ENCODE measurements at regions not wholly inside any gene's neighbourhood (a gene's known extent, or its start where the extent isn't known, plus 50 kb on each side); places are given as distances from the start of the nearest gene placed in this dataset.
A peak's percentile ranks its signal among the peaks of the same experiment; 100 is the strongest.

GRCh38 chr11:69378303-69379141 lies 84.6 kb downstream of the MYEOV start:
- DNase-seq, result no peak

DNA sequence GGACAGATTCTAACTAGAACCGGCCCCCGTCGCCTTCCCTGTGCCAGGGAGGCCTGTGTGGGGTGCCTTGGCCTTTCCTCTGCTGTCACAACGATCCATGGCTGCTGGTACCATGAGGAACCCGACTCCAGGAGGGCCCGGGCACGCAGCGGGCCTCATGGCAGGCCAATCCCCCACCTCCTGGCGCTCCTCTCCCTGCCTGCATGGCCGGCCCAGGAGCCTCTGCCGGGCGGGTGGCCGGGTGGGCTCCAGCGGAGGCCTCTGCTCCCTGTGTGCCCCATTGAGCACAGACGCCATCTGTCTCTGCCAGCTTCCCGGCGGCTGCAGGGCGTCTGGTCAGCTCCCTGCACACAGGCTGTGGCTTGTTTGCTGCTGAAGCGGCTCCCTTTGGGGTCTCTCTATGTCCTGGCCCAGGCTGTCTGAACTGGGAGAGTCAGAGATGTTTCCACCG lies 86.5 kb downstream of the MYEOV start:
- peak; percentile 46 for DNase-seq

DNA sequence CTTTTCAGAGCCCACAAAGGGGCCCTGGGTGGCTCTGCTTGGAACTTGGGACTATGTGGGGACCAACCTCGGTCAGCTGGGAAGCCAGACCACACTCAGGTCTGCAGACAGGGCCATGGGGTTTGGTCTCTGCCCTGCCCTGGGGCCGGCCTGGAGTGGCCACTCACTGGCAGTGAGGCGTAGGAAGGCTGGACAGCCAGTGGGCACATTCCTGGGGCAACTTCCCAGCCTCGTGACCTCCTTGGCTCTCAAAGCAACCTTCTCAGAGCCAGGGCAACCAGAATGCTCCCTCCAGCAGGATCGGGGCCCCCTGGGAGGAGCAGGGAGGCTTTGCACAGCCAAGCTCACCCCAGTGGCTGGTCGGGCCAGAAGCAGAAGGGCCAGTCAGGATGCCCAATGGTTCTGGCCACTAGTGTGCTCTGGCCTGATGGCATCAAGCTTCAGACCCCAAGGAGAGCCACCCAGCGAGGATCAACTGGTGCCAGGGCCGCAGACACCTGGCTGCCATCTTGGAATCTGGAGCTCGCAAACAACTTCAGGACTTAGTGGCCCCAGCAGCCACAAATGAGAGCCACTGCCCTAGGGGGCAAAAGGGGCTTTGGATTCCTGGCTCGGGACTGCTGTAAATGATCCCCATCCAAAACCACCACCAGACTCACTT lies 87.1 kb downstream of the MYEOV start:
- no peak for DNase-seq

GRCh38 chr11:69381681-69382130 lies 87.8 kb downstream of the MYEOV start:
- DNase-seq, result no peak

- DNase-seq, result no peak
These were observed 88.5 kb downstream of the MYEOV start for GRCh38 chr11:69382131-69383128.

DNA sequence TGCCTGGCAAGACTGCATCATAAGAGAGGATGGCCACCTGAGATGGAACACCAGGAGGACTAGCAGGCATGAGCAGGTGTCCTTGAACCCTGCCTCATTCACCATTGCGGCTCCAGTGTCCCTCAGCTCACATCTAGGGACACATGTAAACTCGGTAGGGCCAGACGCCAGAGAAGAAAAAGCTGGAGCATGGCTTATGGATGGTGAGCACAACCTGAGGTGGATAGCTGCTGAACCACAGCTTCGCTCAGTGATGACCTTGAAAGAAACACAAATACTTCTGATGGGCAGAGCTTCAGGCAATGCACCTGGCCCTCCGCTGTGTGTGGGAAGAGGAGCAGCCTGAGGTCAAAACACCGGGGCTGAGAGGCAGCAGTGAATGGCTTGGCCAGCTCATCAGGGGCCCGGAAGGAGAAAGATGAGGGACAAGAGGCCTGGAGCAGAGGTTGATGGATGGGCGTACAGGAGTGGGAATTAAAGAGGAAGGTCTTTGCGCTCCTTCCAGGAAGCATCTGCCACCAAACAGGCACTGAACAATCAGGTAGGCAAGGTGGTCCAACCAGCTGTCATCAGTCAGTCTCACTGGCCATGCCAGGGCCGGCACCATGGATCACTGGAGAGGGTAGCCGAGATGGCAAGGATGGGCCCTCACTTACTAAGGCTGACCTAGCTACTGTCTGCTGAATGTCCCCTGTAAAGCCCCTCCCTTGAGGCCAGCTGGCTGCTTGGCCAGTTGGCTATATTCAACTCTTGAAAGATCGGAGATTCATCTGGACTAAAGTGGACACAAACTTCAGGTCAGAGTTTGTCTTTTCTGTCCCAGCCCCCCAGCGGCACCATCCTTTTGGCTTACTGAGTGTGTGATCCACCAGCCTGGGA lies 89.7 kb downstream of the MYEOV start:
- no peak for DNase-seq

- DNase-seq, result no peak
These were observed 90.5 kb downstream of the MYEOV start for GRCh38 chr11:69384251-69385143.

DNA sequence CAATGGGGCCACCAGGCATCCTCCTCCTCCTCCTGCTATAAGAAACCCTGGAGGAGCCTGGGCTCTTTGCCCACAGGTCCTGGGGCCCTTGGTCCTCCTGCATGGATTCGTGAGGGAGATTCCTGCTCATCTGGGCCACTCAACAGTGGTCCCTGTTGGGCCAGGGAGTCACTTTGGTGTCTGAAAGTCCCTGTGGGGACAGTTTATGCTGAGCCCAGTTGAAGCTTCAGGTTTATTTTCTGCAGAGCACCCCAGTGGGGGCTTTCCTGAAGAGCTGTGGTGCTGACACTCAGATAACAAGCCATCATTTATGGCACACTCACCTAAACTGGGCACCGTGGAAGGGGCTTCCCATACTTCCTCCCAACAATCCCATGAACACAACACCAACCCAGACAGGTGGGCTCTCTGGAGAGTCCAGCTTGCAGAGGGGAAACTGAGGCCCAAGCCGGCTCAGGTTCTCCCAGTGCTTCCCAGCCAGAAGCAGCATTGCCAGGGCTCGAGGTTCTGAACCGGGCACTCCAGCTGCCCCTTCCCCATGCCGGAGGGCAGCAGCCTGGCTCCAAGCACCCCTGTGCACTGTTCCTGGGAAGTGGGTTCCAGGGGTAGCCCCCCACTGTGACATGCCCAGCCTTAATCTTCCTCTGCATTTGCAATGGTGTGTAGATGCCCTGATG lies 91.3 kb downstream of the MYEOV start:
- DNase-seq, result no peak

GRCh38 chr11:69385832-69386427 lies 92.0 kb downstream of the MYEOV start:
- DNase-seq, result no peak

DNA sequence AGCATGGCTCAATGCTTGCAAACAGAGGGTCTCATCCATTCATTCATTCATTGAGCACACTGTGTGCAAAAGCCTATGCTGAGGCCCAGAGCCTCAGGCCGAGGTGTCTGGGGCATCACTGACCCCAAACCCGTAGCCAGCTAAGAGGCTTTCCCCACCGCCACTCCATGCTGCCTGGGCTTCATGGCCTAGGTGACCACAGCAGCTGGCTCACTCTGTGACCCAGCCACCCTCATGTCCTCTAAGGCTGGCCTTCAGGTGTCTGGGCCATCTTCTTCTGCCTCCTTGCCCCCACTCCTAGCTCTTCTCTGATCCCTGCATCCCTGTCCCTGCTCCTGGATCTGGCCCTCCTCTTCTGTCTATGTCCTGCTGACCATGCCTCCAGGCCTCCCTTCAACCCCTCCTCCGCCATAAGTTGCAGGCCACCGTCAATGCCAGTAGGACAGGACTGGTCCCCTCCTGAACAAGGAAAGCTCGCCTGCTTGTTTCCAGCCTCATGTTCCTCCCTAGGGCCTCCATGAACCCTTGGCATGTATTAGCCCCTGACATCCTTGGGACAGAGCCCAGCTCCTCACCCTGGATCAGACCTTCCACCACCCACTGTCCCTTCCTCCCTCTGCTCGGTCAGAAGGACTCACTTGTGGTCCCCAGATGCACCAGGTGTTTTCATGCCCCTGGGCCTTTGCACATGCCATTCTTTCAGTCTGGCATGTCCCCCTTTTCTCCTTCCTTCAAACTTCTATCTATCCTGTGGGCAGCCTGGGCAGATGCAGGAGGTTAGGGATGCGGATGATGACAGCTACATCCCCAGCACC lies 92.8 kb downstream of the MYEOV start:
- DNase-seq, result no peak

DNA sequence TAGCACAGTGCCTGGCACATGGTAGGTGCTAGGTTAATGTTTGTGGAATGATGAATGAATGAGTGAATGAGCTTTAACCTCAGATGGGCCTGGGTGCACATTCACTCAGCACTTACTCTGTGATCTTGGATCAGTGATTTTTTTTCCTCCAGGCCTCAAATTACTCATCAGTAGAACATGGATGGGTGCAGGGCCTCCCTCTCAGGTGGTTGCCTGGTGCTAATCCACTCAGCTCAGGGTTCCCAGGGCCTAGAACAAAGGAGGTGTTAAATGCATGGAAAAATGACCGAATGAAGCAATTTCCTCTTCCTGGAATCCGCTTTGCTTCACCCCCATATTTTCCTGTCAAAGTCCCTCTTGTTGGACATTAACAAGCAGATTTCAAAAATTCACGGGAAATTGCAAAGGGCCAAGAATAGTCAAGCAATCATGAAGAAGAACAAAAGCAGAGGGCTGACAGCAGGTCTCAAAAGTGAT lies 93.5 kb downstream of the MYEOV start:
- no peak for DNase-seq

DNA sequence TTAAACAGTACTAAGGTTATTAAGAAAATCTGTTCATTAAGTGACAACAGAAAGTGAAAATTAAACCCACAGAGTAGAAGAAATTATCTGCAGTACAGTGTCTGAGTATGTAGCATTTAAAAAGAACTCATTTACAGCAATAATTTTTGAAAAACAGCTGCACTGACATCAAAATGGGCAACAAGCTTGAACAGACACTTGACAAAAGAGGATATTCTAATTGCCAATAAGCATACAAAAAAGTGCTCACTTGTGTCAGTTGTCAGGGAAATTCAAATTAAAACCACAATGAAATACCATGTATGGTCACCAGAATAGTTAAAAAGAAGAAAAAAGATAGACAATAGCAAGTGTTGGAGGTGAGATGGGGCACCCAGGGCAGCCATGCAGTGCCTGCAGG lies 93.3 kb upstream of the LINC01488 start:
- DNase-seq, result no peak

- no peak for DNase-seq
These were observed 92.8 kb upstream of the LINC01488 start for GRCh38 chr11:69388661-69389060.

DNA sequence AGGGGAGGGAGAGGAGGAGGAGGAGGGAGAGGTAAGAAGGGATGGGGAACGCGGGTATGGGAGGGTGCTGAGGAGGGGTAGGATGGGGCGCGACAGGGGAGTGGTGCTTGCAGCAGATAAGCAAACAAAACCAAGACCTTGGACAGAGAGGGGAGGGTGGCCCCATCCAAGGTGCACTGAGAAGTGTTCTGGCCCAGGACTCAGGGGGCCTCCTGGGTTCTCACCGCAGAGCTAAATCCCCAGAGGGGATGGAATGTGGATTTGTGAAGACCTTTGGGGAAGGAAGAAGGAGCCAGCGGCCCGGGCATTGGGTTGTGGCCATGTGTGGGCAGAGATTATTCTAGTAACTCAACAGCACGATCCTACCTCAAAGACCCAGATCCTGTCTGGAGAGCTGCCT lies 90.9 kb upstream of the LINC01488 start:
- DNase-seq, result no peak

DNA sequence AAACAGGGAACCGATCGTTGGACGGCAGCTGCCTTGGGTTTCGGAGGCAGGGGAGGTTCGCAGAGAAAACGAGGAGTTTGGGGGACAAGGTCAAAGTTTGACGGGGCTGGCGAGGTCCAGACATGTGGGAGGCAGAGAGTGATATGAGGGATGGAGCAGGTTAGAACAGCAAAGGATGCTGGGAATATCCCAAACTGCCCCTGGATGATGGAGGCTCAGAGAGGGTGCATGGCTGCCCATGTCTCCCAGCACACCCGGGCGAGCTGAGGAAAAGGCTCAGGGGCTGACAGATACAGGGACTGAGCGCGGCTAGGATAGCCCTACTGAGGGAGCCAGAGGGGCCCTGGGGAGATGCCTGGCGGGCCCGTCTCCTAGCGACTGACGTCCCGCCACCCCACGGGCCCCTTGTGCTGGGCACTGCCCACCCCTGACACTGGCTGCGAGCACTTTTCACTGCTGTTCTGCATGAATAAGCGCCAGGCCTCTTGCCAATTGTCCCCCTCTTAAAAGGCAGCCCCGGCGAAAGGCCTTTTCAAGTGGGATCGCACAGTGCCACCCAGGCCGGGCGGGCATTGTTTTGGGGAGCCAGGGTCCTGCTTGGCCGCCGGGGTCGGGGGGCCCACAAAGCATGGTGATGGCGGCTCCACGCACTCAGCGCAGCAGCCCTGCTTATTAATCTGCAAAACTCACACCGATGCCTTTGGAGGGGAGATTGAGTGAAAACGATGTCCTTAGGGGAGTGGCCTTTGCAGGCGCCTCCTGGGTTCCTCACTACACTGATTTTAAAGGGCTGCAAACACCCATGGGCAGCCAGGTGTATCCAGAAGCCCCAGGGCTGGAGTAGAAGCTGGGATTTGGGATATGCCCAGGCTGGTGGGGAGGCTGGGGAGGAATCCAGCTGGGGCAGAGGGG lies 90.0 kb upstream of the LINC01488 start:
- no peak for DNase-seq

GRCh38 chr11:69392104-69392653 lies 89.3 kb upstream of the LINC01488 start:
- DNase-seq, result no peak

Measured in right kidney (tissue), 1 donor.